CD4-positive, alpha-beta T cell treated with Interleukin-4 for 4 hours (primary cell): ENCODE measurements at regions not wholly inside any gene's neighbourhood (a gene's known extent, or its start where the extent isn't known, plus 50 kb on each side); places are given as distances from the start of the nearest gene placed in this dataset.
"Not testable (repeated sequence)": the region's sequence is repeated elsewhere in the genome, so short reads cannot be mapped to it uniquely, and the experiment has no call there.

ENCODE experiments used
- DNase-seq: peaks from one replicate; pipeline ENCODE4 v3.0.0-alpha.2; 2020

DNA sequence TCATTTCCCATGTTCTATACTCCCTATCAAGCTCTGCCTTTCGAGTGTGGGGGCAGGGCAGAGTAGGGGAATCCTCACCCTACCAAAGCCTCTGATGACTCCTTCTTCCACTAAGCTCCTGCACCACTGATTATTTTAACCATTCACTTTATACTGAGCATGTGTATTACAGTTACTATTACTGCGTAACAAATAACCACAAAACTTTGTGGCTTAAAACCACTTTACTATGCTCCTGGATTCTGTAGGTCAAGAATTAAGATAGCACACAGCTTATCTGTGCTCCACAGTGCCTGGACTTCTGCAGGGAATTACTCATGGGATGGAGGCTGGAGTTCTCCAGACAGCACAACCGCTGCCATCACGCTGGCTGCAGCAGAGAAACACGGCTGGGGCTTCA lies 117.4 kb upstream of the DNAJC10 start:
- no peak for DNase-seq

DNA sequence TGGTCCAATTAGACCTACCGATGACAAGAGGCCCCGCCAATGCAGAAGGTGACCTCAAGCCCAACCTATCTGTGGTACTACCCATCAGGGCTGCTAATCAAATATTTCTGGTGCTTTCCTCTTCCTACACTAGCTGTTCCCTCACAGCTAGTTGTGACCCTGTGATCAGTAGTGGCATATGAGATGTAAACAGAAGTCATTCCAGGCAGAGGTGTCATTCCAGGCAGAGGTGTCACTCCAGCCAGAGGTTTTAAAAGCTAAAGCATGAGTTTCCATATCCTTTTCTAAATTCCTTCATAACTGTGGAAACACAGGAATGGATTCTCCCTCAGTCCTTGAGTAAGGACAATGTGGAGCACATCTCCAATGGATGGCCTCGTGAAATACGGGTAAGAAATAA lies 110.9 kb upstream of the DNAJC10 start:
- no peak for DNase-seq

DNA sequence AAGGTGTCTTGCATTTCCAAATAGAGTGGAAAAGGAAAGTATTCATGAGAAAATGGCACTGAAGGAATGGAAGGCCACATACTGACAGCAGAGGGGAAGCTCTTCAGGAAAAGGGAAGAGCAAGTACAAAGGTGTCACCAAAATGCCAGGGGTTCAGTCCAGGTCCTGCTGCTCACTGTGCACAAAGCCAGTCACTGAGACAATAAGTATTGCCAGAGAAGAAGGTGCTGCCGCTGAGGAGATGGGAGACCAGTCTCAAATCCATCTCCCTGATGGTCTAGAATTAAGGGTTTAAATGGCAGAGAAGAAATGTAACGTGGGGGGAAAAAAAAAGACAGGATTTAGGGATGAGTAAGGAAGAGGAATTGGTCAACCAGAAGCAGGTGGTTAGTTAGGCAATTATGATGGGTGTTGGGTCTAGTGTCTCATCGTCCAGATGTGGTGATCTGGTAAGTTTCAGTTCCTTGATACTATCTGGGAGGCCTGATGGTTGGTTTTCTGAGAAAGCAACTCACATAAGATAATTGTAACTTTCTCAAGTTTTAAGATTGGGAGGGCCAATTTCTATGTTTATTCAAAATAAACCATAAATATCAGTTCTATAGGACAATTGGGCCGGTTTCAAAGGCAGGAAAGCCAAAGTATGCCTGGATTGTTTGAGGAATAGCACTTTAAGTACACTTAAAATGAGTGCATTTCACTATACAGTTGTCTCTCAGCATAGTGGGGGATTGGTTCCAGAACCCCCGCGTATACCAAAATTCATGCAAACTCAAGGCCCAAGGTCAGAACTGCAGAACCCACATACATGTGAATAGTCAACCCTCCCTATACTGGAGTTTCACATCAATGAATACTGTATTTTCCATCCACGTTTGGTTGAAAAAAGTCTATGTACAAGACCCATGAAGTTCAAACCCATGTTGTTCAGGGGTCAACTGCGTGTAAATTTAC lies 109.1 kb upstream of the DNAJC10 start:
- no peak for DNase-seq

- DNase-seq: no peak
Observed at GRCh38 chr2:182608181-182608845, 107.7 kb upstream of the DNAJC10 start.

GRCh38 chr2:182609005-182609404 lies 107.1 kb upstream of the DNAJC10 start:
- not testable (repeated sequence) for DNase-seq

GRCh38 chr2:182610231-182610630 lies 105.8 kb upstream of the DNAJC10 start:
- no peak for DNase-seq

- DNase-seq: no peak
Observed at GRCh38 chr2:182611009-182611408, 105.0 kb upstream of the DNAJC10 start.

- DNase-seq: no peak
Observed at GRCh38 chr2:182615036-182615435, 101.0 kb upstream of the DNAJC10 start.

- DNase-seq: no peak
Observed at GRCh38 chr2:182616471-182617393, 99.3 kb upstream of the DNAJC10 start.

- no peak for DNase-seq
Observed at GRCh38 chr2:182618672-182619079, 97.4 kb upstream of the DNAJC10 start.

- DNase-seq: no peak
Observed at GRCh38 chr2:182619276-182619675, 96.8 kb upstream of the DNAJC10 start.

GRCh38 chr2:182621191-182621590 lies 94.9 kb upstream of the DNAJC10 start:
- DNase-seq: no peak

- no peak for DNase-seq
Observed at GRCh38 chr2:182621810-182622209, 94.2 kb upstream of the DNAJC10 start.

DNA sequence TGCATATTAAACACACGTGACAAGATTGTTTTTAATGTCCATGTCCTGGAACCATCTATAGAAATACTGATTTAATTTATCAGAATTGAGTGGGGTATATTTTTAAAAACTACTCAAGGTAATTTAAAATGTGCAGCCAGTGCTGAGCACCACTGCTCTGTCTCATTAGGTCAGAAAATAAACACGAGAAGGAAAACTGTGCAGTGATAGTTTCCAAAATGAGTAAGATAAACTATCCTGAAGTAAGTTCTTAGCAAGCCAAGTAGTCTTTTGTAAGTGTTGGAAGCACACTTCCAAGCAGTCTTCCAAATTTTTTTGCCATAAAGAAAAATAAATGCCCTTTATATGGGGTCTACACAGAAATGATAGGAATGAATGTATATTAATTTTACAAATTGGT lies 93.8 kb upstream of the DNAJC10 start:
- no peak for DNase-seq

DNA sequence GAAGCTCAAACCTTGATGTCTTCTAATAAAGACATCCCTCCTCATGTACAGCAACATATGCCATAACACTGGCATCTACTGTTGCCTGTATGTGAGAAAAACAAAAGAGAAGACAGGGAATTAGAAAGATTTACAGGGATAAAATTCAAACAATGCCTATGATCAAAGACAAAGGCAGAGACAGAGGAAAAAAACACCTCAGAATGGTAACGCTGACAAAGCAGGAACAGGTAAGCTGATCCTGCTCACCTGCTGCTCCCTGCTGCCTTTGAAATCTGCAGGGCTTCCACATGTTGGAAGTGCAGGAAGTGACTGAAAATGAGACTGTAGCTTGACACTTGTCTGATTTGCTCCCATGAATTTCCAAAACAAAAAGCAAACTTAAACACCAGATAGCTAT lies 90.2 kb upstream of the DNAJC10 start:
- no peak for DNase-seq

DNA sequence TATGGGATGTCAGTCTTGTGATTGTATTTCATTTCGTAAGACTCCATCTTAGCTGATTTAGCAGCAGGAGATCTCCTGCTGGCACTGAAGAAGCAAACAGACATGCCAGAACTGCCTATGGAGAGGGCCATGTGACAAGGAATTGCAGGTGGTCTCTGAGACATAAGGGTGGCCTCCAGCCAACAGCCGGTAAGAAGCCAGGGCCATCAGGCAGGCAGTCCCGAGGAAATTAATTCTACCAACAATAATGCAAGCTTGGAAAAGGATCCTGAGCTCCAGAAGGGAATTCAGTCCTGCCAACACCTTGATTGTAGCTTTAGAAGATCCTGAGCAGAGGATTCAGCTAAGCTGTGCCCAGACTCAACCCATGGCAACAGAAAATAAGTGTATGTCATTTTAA lies 87.1 kb upstream of the DNAJC10 start:
- DNase-seq: no peak

DNA sequence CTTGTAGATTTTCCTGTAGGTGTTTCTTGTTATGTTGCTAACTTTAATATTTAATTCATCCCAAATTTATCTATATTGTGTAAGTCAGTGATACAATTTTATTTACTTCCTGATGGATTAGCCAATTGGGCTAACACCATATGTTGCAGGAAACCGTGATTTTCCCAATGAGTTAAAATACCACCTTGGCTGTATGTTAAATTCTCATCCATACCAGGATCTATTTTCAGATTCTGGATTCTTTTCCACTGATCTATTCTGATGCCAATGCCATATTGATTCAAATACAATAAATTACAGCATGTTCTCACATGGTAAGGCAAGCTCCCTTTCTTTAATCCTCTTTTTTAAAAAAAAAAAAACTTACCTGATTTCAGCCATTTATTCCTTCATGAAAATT lies 85.8 kb upstream of the DNAJC10 start:
- DNase-seq: no peak

DNA sequence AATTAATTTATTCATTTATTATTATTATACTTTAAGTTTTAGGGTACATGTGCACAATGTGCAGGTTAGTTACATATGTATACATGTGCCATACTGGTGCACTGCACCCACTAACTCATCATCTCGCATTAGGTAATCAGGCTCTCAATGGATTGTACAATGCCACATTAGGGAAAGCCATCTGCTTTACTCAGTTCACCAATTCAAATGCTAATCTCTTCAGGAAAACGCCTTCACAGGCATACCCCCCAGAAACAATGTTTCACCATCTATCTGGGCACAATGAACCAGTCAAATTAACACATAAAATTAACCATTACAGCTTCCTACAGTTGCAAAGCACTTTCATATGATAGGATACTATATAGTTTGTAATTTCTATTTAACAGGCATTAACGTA lies 84.8 kb upstream of the DNAJC10 start:
- no peak for DNase-seq

- no peak for DNase-seq
Observed at GRCh38 chr2:182634386-182634785, 81.7 kb upstream of the DNAJC10 start.

DNA sequence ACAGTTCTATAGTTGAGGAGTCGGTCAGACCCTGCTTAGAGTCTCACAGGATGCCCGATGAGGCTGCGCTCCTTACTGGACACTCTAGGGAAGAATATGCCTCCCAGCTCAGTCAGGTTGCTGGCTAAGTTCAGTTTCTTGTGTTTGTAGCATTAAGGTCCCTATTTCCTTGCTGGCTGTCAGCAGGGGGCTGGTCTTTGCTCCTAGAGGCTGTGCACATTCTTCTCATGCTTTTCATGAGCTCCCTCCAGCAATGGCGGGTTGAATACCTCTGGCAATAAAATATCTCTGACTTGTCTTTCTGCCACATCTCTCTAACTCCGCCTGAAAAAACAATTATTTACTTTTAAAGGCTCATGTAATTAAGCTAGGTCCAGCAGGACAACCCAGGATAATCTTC lies 79.4 kb upstream of the DNAJC10 start:
- DNase-seq: no peak

- no peak for DNase-seq
Observed at GRCh38 chr2:182638667-182639066, 77.4 kb upstream of the DNAJC10 start.

DNA sequence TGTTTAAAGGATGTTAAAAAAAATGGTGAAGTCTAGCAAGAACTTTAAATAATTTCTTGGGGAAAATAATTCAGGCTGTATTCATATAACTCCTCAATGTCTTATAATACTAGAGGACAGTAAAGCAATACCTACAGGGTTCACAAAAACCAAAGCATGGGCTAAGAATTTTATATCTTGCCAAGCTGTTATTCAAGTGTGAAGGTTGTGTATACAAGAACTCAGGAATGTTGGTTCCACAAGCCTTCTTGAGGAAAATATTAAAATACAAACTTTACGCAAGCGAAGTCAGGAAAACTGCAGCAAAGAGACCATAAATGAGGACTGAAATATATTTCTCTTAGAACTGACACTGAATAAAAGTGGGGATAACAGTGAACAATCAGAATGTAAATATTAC lies 76.1 kb upstream of the DNAJC10 start:
- no peak for DNase-seq

GRCh38 chr2:182642328-182642727 lies 73.7 kb upstream of the DNAJC10 start:
- DNase-seq: peak; percentile 14
